HUES6 (cell line): ENCODE measurements at regions not wholly inside any gene's neighbourhood (a gene's known extent, or its start where the extent isn't known, plus 50 kb on each side); places are given as distances from the start of the nearest gene placed in this dataset.

Experiments used
- H3K27ac ChIP-seq: 2 replicates; pipeline ENCODE4 v1.7.0; 2013; ENCODE audit warnings: low read depth, mild to moderate bottlenecking, low read length, inconsistent platforms
- H3K27me3 ChIP-seq: 2 replicates; pipeline ENCODE4 v1.6.1; 2013; ENCODE audit warnings: low read length; ENCODE audit not compliant: control insufficient read depth, insufficient read depth
- H3K36me3 ChIP-seq: 2 replicates; pipeline ENCODE4 v1.6.1; 2013; ENCODE audit warnings: low read length; ENCODE audit not compliant: control insufficient read depth, insufficient read depth
- H3K4me1 ChIP-seq: 2 replicates; pipeline ENCODE4 v1.6.1; 2013; ENCODE audit warnings: low read length; ENCODE audit not compliant: control insufficient read depth, insufficient read depth
- H3K4me3 ChIP-seq: 2 replicates; pipeline ENCODE4 v1.5.1; 2013; ENCODE audit warnings: low read depth, low read length
- H3K9ac ChIP-seq: one replicate; pipeline ENCODE4 v1.6.1; 2013; ENCODE audit warnings: mild to moderate bottlenecking, low read length
- H3K9me3 ChIP-seq: 2 replicates; pipeline ENCODE4 v1.6.1; 2013; ENCODE audit warnings: low read depth, low read length; ENCODE audit not compliant: control insufficient read depth, insufficient read depth

GRCh38 chr3:154522036-154522602, 92.1 kb upstream of the GPR149 start:
- no peak overlapping the region for H3K4me3 ChIP-seq
- H3K36me3 ChIP-seq: no peaks in the 10 kb centered on the region
- H3K9ac ChIP-seq: no peak overlapping the region
- no peaks in the 10 kb centered on the region for H3K9me3 ChIP-seq
- H3K27ac ChIP-seq: no peak overlapping the region
- no peaks in the 10 kb centered on the region for H3K4me1 ChIP-seq
- no peaks in the 10 kb centered on the region for H3K27me3 ChIP-seq

DNA sequence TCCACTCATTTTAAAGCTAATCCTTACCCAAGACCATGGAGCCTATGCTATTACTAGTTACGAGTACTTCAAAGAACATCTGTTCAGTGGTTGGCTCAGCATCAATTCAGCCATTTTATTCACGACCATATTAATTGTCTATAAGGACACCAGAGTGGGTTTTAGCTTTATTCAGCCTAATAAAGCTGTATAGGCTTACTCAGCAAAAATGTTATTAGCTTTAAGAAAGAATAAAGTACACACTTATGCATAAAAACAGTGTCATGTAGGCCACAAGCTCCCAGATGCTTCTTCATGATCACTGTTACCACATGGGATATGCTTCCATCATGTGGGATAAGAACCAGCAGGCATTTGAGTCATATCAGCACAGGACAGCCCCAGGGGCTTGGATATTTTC, 87.4 kb upstream of the GPR149 start:
- Histone ChIP-seq H3K36me3 (no peaks in the 10 kb centered on the region), H3K4me1 (no peaks in the 10 kb centered on the region), H3K27me3 (no peaks in the 10 kb centered on the region), H3K4me3 (no peak overlapping the region), H3K27ac (no peak overlapping the region), H3K9me3 (no peaks in the 10 kb centered on the region), H3K9ac (no peak overlapping the region)

GRCh38 chr3:154515921-154516320, 85.9 kb upstream of the GPR149 start:
- H3K27me3 ChIP-seq: no peaks in the 10 kb centered on the region
- no peak overlapping the region for H3K27ac ChIP-seq
- no peak overlapping the region for H3K4me3 ChIP-seq
- H3K4me1 ChIP-seq: no peaks in the 10 kb centered on the region
- no peak overlapping the region for H3K9ac ChIP-seq
- H3K9me3 ChIP-seq: no peaks in the 10 kb centered on the region
- H3K36me3 ChIP-seq: no peaks in the 10 kb centered on the region

GRCh38 chr3:154510780-154511179, 80.8 kb upstream of the GPR149 start:
- Histone ChIP-seq H3K27ac (no peak overlapping the region), H3K4me3 (no peak overlapping the region), H3K9ac (no peak overlapping the region), H3K27me3 (no peaks in the 10 kb centered on the region), H3K4me1 (no peaks in the 10 kb centered on the region), H3K36me3 (no peaks in the 10 kb centered on the region), H3K9me3 (no peaks in the 10 kb centered on the region; the same call in 1 of the 2 replicates)

- Histone ChIP-seq H3K9me3 (no peaks in the 10 kb centered on the region; the same call in 1 of the 2 replicates), H3K27me3 (no peaks in the 10 kb centered on the region), H3K4me1 (no peaks in the 10 kb centered on the region)
Observed at GRCh38 chr3:154507727-154508126, 77.7 kb upstream of the GPR149 start.

DNA sequence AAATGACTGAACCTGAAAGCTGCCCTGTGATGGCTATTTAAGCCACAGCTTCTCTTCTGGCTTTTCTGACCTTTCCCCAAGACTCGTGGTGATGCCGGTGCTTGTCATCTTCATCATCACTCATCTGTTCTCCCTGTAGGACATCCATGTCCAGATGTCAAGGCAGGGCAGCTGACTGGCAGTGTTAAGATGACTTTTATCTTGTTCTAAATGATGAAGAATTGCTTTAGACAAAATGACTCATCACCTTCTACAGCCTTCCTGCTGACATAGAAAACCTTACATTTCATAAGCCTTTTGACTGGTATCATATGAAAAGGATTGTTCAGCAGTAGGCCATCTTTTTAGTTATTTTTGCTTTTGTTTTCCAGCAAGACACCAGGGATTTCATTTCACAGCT, 67.0 kb upstream of the GPR149 start:
- H3K4me1 ChIP-seq: no peaks in the 10 kb centered on the region
- no peak overlapping the region for H3K9ac ChIP-seq
- no peak overlapping the region for H3K27ac ChIP-seq
- H3K4me3 ChIP-seq: no peak overlapping the region
- no peaks in the 10 kb centered on the region for H3K9me3 ChIP-seq
- H3K27me3 ChIP-seq: no peaks in the 10 kb centered on the region
- H3K36me3 ChIP-seq: no peaks in the 10 kb centered on the region

More at GRCh38 chr3:154507727-154508126, 77.7 kb upstream of the GPR149 start:
- Histone ChIP-seq H3K36me3 (no peaks in the 10 kb centered on the region), H3K27ac (no peak overlapping the region), H3K9ac (no peak overlapping the region), H3K4me3 (no peak overlapping the region)

DNA sequence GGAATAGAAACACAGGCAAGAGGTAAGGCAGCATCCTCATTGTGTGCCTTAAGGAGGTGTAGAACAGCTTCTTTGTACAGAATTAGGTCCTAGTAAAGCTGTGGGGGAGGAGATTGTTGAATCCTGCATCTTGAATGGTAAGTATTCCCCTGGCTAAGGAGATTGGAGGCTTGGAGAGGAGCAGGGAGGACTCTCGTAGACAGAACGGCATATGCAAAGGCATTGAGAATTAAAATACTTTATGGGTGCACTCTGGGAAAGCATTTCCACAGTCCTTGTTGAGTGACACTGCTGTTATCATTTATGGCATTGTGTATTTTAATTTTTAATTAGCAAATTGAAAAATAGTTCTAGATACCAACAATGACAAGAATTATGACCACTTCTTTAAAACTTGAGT, 66.5 kb upstream of the GPR149 start:
- Histone ChIP-seq H3K36me3 (no peaks in the 10 kb centered on the region), H3K27me3 (no peaks in the 10 kb centered on the region), H3K9ac (no peak overlapping the region), H3K4me3 (no peak overlapping the region), H3K27ac (no peak overlapping the region), H3K9me3 (no peaks in the 10 kb centered on the region), H3K4me1 (no peaks in the 10 kb centered on the region)

DNA sequence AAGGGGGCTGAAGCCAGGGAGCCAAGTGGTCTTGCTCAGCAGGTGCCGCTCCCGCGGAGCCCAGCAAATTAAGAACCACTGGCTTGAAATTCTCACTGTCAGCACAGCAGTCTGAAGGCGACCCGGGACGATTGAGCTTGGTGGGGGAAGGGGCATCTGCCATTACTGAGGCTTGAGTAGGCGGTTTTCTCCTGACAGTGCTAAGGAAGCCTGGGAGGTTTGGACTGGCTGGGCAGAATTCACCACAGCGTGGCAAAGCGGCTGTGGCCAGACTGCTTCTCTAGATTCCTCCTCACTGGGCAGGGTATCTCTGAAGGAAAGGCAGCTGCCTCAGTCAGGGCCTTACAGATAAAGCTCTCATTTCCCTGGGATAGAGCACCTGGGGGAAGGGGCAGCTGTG, 57.0 kb upstream of the GPR149 start:
- Histone ChIP-seq H3K9me3 (no peaks in the 10 kb centered on the region), H3K36me3 (no peaks in the 10 kb centered on the region), H3K4me3 (no peak overlapping the region), H3K9ac (no peak overlapping the region), H3K27me3 (no peaks in the 10 kb centered on the region), H3K27ac (no peak overlapping the region), H3K4me1 (peaks cover 10% of the 10 kb centered on the region; the same call in 1 of the 2 replicates)

DNA sequence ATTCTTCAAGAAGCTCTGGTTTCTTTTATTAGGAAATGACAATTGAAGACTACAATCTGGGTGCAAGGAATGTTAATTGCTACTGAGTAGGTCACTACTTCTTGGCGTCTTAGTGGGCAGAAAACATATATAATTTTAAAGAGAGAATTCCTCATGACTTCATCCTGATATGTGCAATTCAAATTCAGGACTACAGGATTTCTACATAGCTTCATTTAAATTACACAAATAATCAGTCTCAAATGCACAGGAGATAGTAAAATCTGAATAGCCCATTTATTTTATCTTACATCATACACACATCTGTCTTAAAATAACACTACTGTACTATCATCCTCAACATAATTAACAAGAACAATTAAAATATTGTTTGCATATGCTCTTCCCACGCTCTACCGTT, 52.5 kb upstream of the GPR149 start:
- no peaks in the 10 kb centered on the region for H3K36me3 ChIP-seq
- no peaks in the 10 kb centered on the region for H3K27me3 ChIP-seq
- no peak overlapping the region for H3K4me3 ChIP-seq
- H3K27ac ChIP-seq: no peak overlapping the region
- peaks cover 10% of the 10 kb centered on the region; the same call in 1 of the 2 replicates for H3K4me1 ChIP-seq
- H3K9me3 ChIP-seq: no peaks in the 10 kb centered on the region
- H3K9ac ChIP-seq: no peak overlapping the region

DNA sequence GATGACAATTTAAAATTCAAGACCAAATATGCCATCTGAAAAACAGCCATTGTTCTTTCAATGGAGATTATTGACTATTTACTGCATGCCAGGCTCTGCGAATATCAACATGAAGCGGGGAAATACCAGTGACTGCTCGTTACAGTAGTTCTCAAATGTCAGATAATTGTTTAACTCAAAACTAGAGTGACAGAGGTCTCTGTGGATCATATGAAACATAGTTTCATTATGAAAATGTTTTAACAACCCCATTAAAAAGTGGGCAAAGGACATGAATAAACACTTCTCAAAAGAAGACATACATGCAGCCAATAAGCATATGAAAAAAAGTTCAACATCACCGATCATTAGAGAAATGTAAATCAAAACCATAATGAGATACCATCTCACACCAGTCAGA, 50.0 kb upstream of the GPR149 start:
- Histone ChIP-seq H3K9me3 (no peaks in the 10 kb centered on the region), H3K4me3 (no peak overlapping the region), H3K27ac (no peak overlapping the region), H3K36me3 (no peaks in the 10 kb centered on the region), H3K9ac (no peak overlapping the region), H3K4me1 (no peaks in the 10 kb centered on the region), H3K27me3 (no peaks in the 10 kb centered on the region)
